ENCODE measurements at regions not wholly inside any gene's neighbourhood (a gene's known extent, or its start where the extent isn't known, plus 50 kb on each side); places are given as distances from the start of the nearest gene placed in this dataset.

GRCh38 chr11:114758627-114759026 is 80.3 kb downstream of the NXPE2 start:
- peaks cover 10 to 13% of the 10 kb centered on the region in 2 donors for H3K27me3 Mint-ChIP-seq

GRCh38 chr11:114762408-114762807 is 84.1 kb downstream of the NXPE2 start:
- H3K36me3 Mint-ChIP-seq = no peaks in the 10 kb centered on the region
- H3K27ac ChIP-seq (ENCODE audit: low read length) = no peak overlapping the region
- peaks cover 14 to 24% of the 10 kb centered on the region in 2 donors for H3K27me3 Mint-ChIP-seq
- no peaks in the 10 kb centered on the region for H3K9me3 Mint-ChIP-seq
- no peaks in the 10 kb centered on the region for H3K9me3 ChIP-seq
- no peak overlapping the region for H3K4me3 Mint-ChIP-seq
- H3K27me3 ChIP-seq (replicated peaks in 1 of 2; ENCODE audit: control insufficient read depth in 2 of 2, extremely low read depth in 1 of 2, insufficient read depth in 2 of 2, low read length in 1 of 2) = no peaks in the 10 kb centered on the region
- H3K4me3 ChIP-seq (ENCODE audit: control insufficient read depth in 1 of 2, extremely low read depth in 1 of 2, low read length in 1 of 2) = no peak overlapping the region
- ATAC-seq (replicated peaks in 1 of 4) (no peak), DNase-seq (peak in 6 of 35 experiments; percentile 2 to 28 (median 6))
- CTCF ChIA-PET = no interaction called here
- H3K36me3 ChIP-seq (ENCODE audit: control insufficient read depth in 2 of 2, extremely low read depth in 1 of 2, insufficient read depth in 1 of 2, low read length in 1 of 2) = no peaks in the 10 kb centered on the region
- WGBS (ENCODE audit: insufficient coverage) = 10% methylated on average over 2 of the region's 4 CpGs
- H3K4me1 ChIP-seq (ENCODE audit: control insufficient read depth in 1 of 2, extremely low read depth in 1 of 2, insufficient read depth in 2 of 2, low read length in 2 of 2) = no peaks in the 10 kb centered on the region
- no peak overlapping the region for H3K27ac Mint-ChIP-seq
- POLR2A ChIA-PET = no interaction called here
- no peaks in the 10 kb centered on the region for H3K4me1 Mint-ChIP-seq

More at GRCh38 chr11:114758627-114759026, 80.3 kb downstream of the NXPE2 start:
- Mint-ChIP-seq H3K27ac (no peak overlapping the region), H3K4me3 (no peak overlapping the region), H3K9me3 (no peaks in the 10 kb centered on the region), H3K36me3 (no peaks in the 10 kb centered on the region), H3K4me1 (no peaks in the 10 kb centered on the region)
- ChIA-PET CTCF (no interaction called here), POLR2A (no interaction called here)
- no peaks in the 10 kb centered on the region for H3K36me3 ChIP-seq (ENCODE audit: control insufficient read depth in 2 of 2, extremely low read depth in 1 of 2, insufficient read depth in 1 of 2, low read length in 1 of 2)
- no peak overlapping the region for H3K4me3 ChIP-seq (ENCODE audit: control insufficient read depth in 1 of 2, extremely low read depth in 1 of 2, low read length in 1 of 2)
- H3K9me3 ChIP-seq = no peaks in the 10 kb centered on the region
- DNase-seq (no peak), ATAC-seq (replicated peaks in 1 of 4) (no peak)
- WGBS (ENCODE audit: insufficient coverage) = no CpG with 5 or more reads among the region's 2 CpGs
- H3K4me1 ChIP-seq (ENCODE audit: control insufficient read depth in 1 of 2, extremely low read depth in 1 of 2, insufficient read depth in 2 of 2, low read length in 2 of 2) = no peaks in the 10 kb centered on the region
- no peaks in the 10 kb centered on the region for H3K27me3 ChIP-seq (replicated peaks in 1 of 2; ENCODE audit: control insufficient read depth in 2 of 2, extremely low read depth in 1 of 2, insufficient read depth in 2 of 2, low read length in 1 of 2)
- no peak overlapping the region for H3K27ac ChIP-seq (ENCODE audit: low read length)

GRCh38 chr11:114764563-114764962 is 86.2 kb downstream of the NXPE2 start:
- Histone ChIP-seq H3K27me3 (replicated peaks in 1 of 2; ENCODE audit: control insufficient read depth in 2 of 2, extremely low read depth in 1 of 2, insufficient read depth in 2 of 2, low read length in 1 of 2) (no peaks in the 10 kb centered on the region), H3K27ac (ENCODE audit: low read length) (no peak overlapping the region), H3K9me3 (no peaks in the 10 kb centered on the region), H3K36me3 (ENCODE audit: control insufficient read depth in 2 of 2, extremely low read depth in 1 of 2, insufficient read depth in 1 of 2, low read length in 1 of 2) (no peaks in the 10 kb centered on the region), H3K4me1 (ENCODE audit: control insufficient read depth in 1 of 2, extremely low read depth in 1 of 2, insufficient read depth in 2 of 2, low read length in 2 of 2) (no peaks in the 10 kb centered on the region), H3K4me3 (ENCODE audit: control insufficient read depth in 1 of 2, extremely low read depth in 1 of 2, low read length in 1 of 2) (no peak overlapping the region)
- no peak for DNase-seq
- Mint-ChIP-seq H3K9me3 (no peaks in the 10 kb centered on the region), H3K27ac (no peak overlapping the region), H3K4me1 (no peaks in the 10 kb centered on the region), H3K4me3 (no peak overlapping the region), H3K36me3 (no peaks in the 10 kb centered on the region), H3K27me3 (peaks cover 13 to 19% of the 10 kb centered on the region in 2 donors)
- ChIA-PET CTCF (no interaction called here), POLR2A (no interaction called here)
- ATAC-seq (replicated peaks in 1 of 4) = no peak
- 80% methylated on average over 2 of the region's 2 CpGs for WGBS (ENCODE audit: insufficient coverage)

GRCh38 chr11:114771172-114771571 is 92.8 kb downstream of the NXPE2 start:
- WGBS (ENCODE audit: insufficient coverage) = 100% methylated on average over 1 of the region's 2 CpGs
- no peak for DNase-seq
- ATAC-seq (replicated peaks in 1 of 4) = no peak
- Mint-ChIP-seq H3K9me3 (no peaks in the 10 kb centered on the region), H3K4me1 (peaks cover 0 to 5% (median 0%) of the 10 kb centered on the region in 3 donors), H3K4me3 (no peak overlapping the region), H3K27ac (no peak overlapping the region), H3K36me3 (no peaks in the 10 kb centered on the region), H3K27me3 (peaks cover 6 to 27% of the 10 kb centered on the region in 2 donors)
- Histone ChIP-seq H3K36me3 (ENCODE audit: control insufficient read depth in 2 of 2, extremely low read depth in 1 of 2, insufficient read depth in 1 of 2, low read length in 1 of 2) (no peaks in the 10 kb centered on the region), H3K27me3 (replicated peaks in 1 of 2; ENCODE audit: control insufficient read depth in 2 of 2, extremely low read depth in 1 of 2, insufficient read depth in 2 of 2, low read length in 1 of 2) (peaks cover 0 to 3% of the 10 kb centered on the region in 2 experiments), H3K27ac (ENCODE audit: low read length) (no peak overlapping the region), H3K4me3 (ENCODE audit: control insufficient read depth in 1 of 2, extremely low read depth in 1 of 2, low read length in 1 of 2) (no peak overlapping the region), H3K4me1 (ENCODE audit: control insufficient read depth in 1 of 2, extremely low read depth in 1 of 2, insufficient read depth in 2 of 2, low read length in 2 of 2) (no peaks in the 10 kb centered on the region), H3K9me3 (no peaks in the 10 kb centered on the region)
- ChIA-PET CTCF (no interaction called here), POLR2A (no interaction called here)

- Mint-ChIP-seq H3K36me3 (no peaks in the 10 kb centered on the region), H3K27ac (no peak overlapping the region), H3K4me1 (peaks cover 0 to 5% (median 0%) of the 10 kb centered on the region in 3 donors), H3K4me3 (no peak overlapping the region), H3K9me3 (no peaks in the 10 kb centered on the region), H3K27me3 (peaks cover 4 to 26% of the 10 kb centered on the region in 2 donors)
- Histone ChIP-seq H3K27me3 (replicated peaks in 1 of 2; ENCODE audit: control insufficient read depth in 2 of 2, extremely low read depth in 1 of 2, insufficient read depth in 2 of 2, low read length in 1 of 2) (peaks cover 0 to 3% of the 10 kb centered on the region in 2 experiments), H3K4me3 (ENCODE audit: control insufficient read depth in 1 of 2, extremely low read depth in 1 of 2, low read length in 1 of 2) (no peak overlapping the region), H3K9me3 (no peaks in the 10 kb centered on the region), H3K36me3 (ENCODE audit: control insufficient read depth in 2 of 2, extremely low read depth in 1 of 2, insufficient read depth in 1 of 2, low read length in 1 of 2) (no peaks in the 10 kb centered on the region), H3K27ac (ENCODE audit: low read length) (no peak overlapping the region), H3K4me1 (ENCODE audit: control insufficient read depth in 1 of 2, extremely low read depth in 1 of 2, insufficient read depth in 2 of 2, low read length in 2 of 2) (no peaks in the 10 kb centered on the region)
- ATAC-seq (replicated peaks in 1 of 4) (no peak), DNase-seq (no peak)
- CTCF ChIA-PET = no interaction called here
- POLR2A ChIA-PET = no interaction called here
- WGBS (ENCODE audit: insufficient coverage) = 70% methylated on average over 7 of the region's 8 CpGs
Observed at GRCh38 chr11:114773541-114774338, 95.4 kb downstream of the NXPE2 start.

GRCh38 chr11:114774599-114775361 is 96.5 kb downstream of the NXPE2 start:
- POLR2A ChIA-PET = no interaction called here

More at GRCh38 chr11:114774599-114775361, 96.5 kb downstream of the NXPE2 start:
- no peaks in the 10 kb centered on the region for H3K9me3 ChIP-seq
- no peak overlapping the region for H3K27ac Mint-ChIP-seq
- H3K9me3 Mint-ChIP-seq = no peaks in the 10 kb centered on the region
- no peaks in the 10 kb centered on the region for H3K36me3 ChIP-seq (ENCODE audit: control insufficient read depth in 2 of 2, extremely low read depth in 1 of 2, insufficient read depth in 1 of 2, low read length in 1 of 2)
- H3K4me3 ChIP-seq (ENCODE audit: control insufficient read depth in 1 of 2, extremely low read depth in 1 of 2, low read length in 1 of 2) = no peak overlapping the region
- CTCF ChIA-PET = no interaction called here
- 57% methylated on average over 13 of the region's 19 CpGs for whole genome bisulfite sequencing (ENCODE audit: insufficient coverage)
- no peaks in the 10 kb centered on the region for H3K36me3 Mint-ChIP-seq
- H3K4me1 Mint-ChIP-seq = peaks cover 0 to 5% (median 0%) of the 10 kb centered on the region in 3 donors
- H3K27me3 ChIP-seq (replicated peaks in 1 of 2; ENCODE audit: control insufficient read depth in 2 of 2, extremely low read depth in 1 of 2, insufficient read depth in 2 of 2, low read length in 1 of 2) = peaks cover 0 to 3% of the 10 kb centered on the region in 2 experiments
- H3K4me3 Mint-ChIP-seq = no peak overlapping the region
- DNase-seq (peak in 2 of 35 experiments; percentile 6 to 15), ATAC-seq (replicated peaks in 1 of 4) (no peak)
- H3K4me1 ChIP-seq (ENCODE audit: control insufficient read depth in 1 of 2, extremely low read depth in 1 of 2, insufficient read depth in 2 of 2, low read length in 2 of 2) = no peaks in the 10 kb centered on the region
- H3K27me3 Mint-ChIP-seq = peaks cover 4 to 26% of the 10 kb centered on the region in 2 donors
- H3K27ac ChIP-seq (ENCODE audit: low read length) = no peak overlapping the region

Data from T-cell (primary cell).